H1 (cell line): ENCODE measurements at regions not wholly inside any gene's neighbourhood (a gene's known extent, or its start where the extent isn't known, plus 50 kb on each side); places are given as distances from the start of the nearest gene placed in this dataset.

Experiments
- CTCF ChIA-PET: fragments of 300-600 bp; sonication (Branson Sonifier 250); formaldehyde crosslinking; loops from one replicate; lab custom pipeline; 2021; ENCODE audit not compliant: partially characterized antibody; lab: Charles Lee
- POLR2A ChIA-PET: fragments of 300-600 bp; sonication (Branson Sonifier 250); formaldehyde crosslinking; loops from one replicate; lab custom pipeline; 2021; ENCODE audit warnings: inconsistent platforms; ENCODE audit not compliant: partially characterized antibody; lab: Charles Lee
- DNase-seq, 2 experiments: peaks; one replicate each; pipeline versions ENCODE4 v3.0.0 to v3.0.0-alpha.2; 2010 to 2022; ENCODE audit warnings: low spot score in 2 of 2, low read depth in 1 of 2, mixed read lengths in 1 of 2
- FAIRE-seq: peaks from 2 replicates; lab custom pipeline; 2011; peaks lifted over from hg19 to GRCh38; lab: Jason Lieb, UNC
- H2AFZ ChIP-seq: 2 replicates; pipeline ENCODE4 v1.8.1; 2012; ENCODE audit warnings: low read length, inconsistent platforms
- H2AK5ac ChIP-seq: 2 replicates; pipeline ENCODE4 v1.6.1; 2013; ENCODE audit warnings: low read depth, low read length
- H2BK120ac ChIP-seq: replicated peaks from 2 replicates; pipeline ENCODE3; 2013; ENCODE audit warnings: low read depth, low read length, inconsistent platforms
- H2BK12ac ChIP-seq: 2 replicates; pipeline ENCODE4 v1.6.1; 2013; ENCODE audit warnings: low read depth, low read length
- H2BK15ac ChIP-seq: 2 replicates; pipeline ENCODE4 v1.6.1; 2013; ENCODE audit warnings: low read length
- H2BK20ac ChIP-seq: 2 replicates; pipeline ENCODE4 v1.6.1; 2013; ENCODE audit warnings: low read length
- H2BK5ac ChIP-seq: 2 replicates; pipeline ENCODE4 v1.6.1; 2013; ENCODE audit warnings: low read depth, low read length
- H3K14ac ChIP-seq: 2 replicates; pipeline ENCODE4 v1.6.1; 2013; ENCODE audit warnings: inconsistent platforms; ENCODE audit not compliant: insufficient read length
- H3K18ac ChIP-seq: 2 replicates; pipeline ENCODE4 v1.6.1; 2013; ENCODE audit warnings: low read length; ENCODE audit errors: extremely low read depth
- H3K23ac ChIP-seq: 2 replicates; pipeline ENCODE4 v1.6.1; 2013; ENCODE audit warnings: inconsistent platforms; ENCODE audit not compliant: insufficient read length
- H3K23me2 ChIP-seq: 2 replicates; pipeline ENCODE4 v1.6.1; 2013; ENCODE audit warnings: low read depth, low read length
- H3K27ac ChIP-seq: 2 replicates; pipeline ENCODE4 v1.6.1; 2011; ENCODE audit warnings: low read depth, low read length, inconsistent platforms
- H3K27me3 ChIP-seq, 4 experiments: replicated peaks in 1 of 4; 1 replicate in 1 of 4; 2 replicates in 3 of 4; pipeline versions ENCODE4 v1.6.1 to v1.8.1; 2011 to 2013; ENCODE audit warnings: low read length in 3 of 4, mild to moderate bottlenecking in 3 of 4, inconsistent platforms in 2 of 4, mixed read lengths in 2 of 4, moderate library complexity in 1 of 4; ENCODE audit not compliant: control insufficient read depth in 3 of 4, insufficient read depth in 3 of 4; ENCODE audit errors: extremely low read depth in 1 of 4
- H3K36me3 ChIP-seq, 4 experiments: 2 replicates each; pipeline versions ENCODE4 v1.6.1 to v1.8.1; 2011 to 2013; ENCODE audit warnings: mild to moderate bottlenecking in 4 of 4, low read length in 3 of 4, moderate library complexity in 2 of 4, control low read depth in 1 of 4, inconsistent platforms in 1 of 4; ENCODE audit not compliant: insufficient read depth in 4 of 4, control insufficient read depth in 2 of 4
- H3K4ac ChIP-seq: replicated peaks from 2 replicates; pipeline ENCODE3; 2013; ENCODE audit warnings: low read length, low read depth, mixed read lengths, inconsistent platforms; ENCODE audit not compliant: insufficient read length
- H3K4me1 ChIP-seq, 4 experiments: replicated peaks in 1 of 4; 1 replicate in 1 of 4; 2 replicates in 3 of 4; pipeline versions ENCODE4 v1.6.1 to v1.8.1; 2011 to 2013; ENCODE audit warnings: low read length in 3 of 4, inconsistent platforms in 2 of 4, mixed read lengths in 1 of 4; ENCODE audit not compliant: insufficient read depth in 4 of 4, control insufficient read depth in 3 of 4
- H3K4me2 ChIP-seq, 2 experiments: 2 replicates each; pipeline versions ENCODE4 v1.6.1 to v1.8.1; 2011 to 2013; ENCODE audit warnings: low read depth in 2 of 2, low read length in 2 of 2, control low read depth in 1 of 2, inconsistent platforms in 1 of 2, mild to moderate bottlenecking in 1 of 2; ENCODE audit not compliant: insufficient read depth in 1 of 2
- H3K4me3 ChIP-seq, 4 experiments: fragments of 200-600, 300-600 bp in 1 of 4; sonication (generic), shearing (Covaris generic), sonication (Bioruptor Twin) in 1 of 4; 2 replicates each; pipeline versions ENCODE4 v1.5.1 to v1.8.1; 2011 to 2016; ENCODE audit warnings: low read length in 4 of 4, low read depth in 3 of 4, control low read depth in 2 of 4, inconsistent platforms in 2 of 4, mild to moderate bottlenecking in 2 of 4, mixed read lengths in 1 of 4, moderate library complexity in 1 of 4; ENCODE audit not compliant: insufficient read depth in 2 of 4; ENCODE audit errors: extremely low read depth in 1 of 4
- H3K56ac ChIP-seq: replicated peaks from 2 replicates; pipeline ENCODE3; 2013; ENCODE audit warnings: low read depth, mild to moderate bottlenecking, mixed read lengths, low read length, inconsistent platforms; ENCODE audit not compliant: insufficient read length
- H3K79me1 ChIP-seq: 2 replicates; pipeline ENCODE4 v1.6.1; 2013; ENCODE audit warnings: low read depth, low read length, control low read depth
- H3K79me2 ChIP-seq, 2 experiments: 2 replicates each; pipeline versions ENCODE4 v1.6.1 to v1.8.1; 2012 to 2013; ENCODE audit warnings: low read length in 2 of 2, mild to moderate bottlenecking in 2 of 2, inconsistent platforms in 1 of 2; ENCODE audit not compliant: insufficient read depth in 2 of 2, control insufficient read depth in 1 of 2
- H3K9ac ChIP-seq, 4 experiments: replicated peaks in 1 of 4; 1 replicate in 1 of 4; 2 replicates in 3 of 4; pipeline versions ENCODE4 v1.6.1 to v1.8.1; 2011 to 2013; ENCODE audit warnings: low read depth in 3 of 4, low read length in 3 of 4, control low read depth in 2 of 4, mild to moderate bottlenecking in 2 of 4, moderate library complexity in 2 of 4, inconsistent platforms in 1 of 4; ENCODE audit errors: extremely low read depth in 1 of 4
- H3K9me3 ChIP-seq, 2 experiments: 2 replicates each; pipeline versions ENCODE4 v1.6.1 to v1.8.1; 2012 to 2013; ENCODE audit warnings: mild to moderate bottlenecking in 2 of 2, moderate library complexity in 2 of 2, control low read depth in 1 of 2, inconsistent platforms in 1 of 2, low read depth in 1 of 2, low read length in 1 of 2, mixed read lengths in 1 of 2; ENCODE audit not compliant: insufficient read depth in 2 of 2
- H4K20me1 ChIP-seq, 2 experiments: replicated peaks in 1 of 2; 2 replicates each; pipeline versions ENCODE3 to v1.8.1; 2011 to 2013; ENCODE audit warnings: inconsistent platforms in 2 of 2, low read length in 2 of 2, mild to moderate bottlenecking in 1 of 2; ENCODE audit not compliant: insufficient read depth in 2 of 2, control insufficient read depth in 1 of 2
- H4K5ac ChIP-seq: 2 replicates; pipeline ENCODE4 v1.6.1; 2013; ENCODE audit warnings: low read length, low read depth, mixed read lengths, inconsistent platforms; ENCODE audit not compliant: insufficient read length
- H4K8ac ChIP-seq: 2 replicates; pipeline ENCODE4 v1.8.0; 2013; ENCODE audit warnings: mild to moderate bottlenecking, moderate library complexity, low read length, inconsistent platforms; ENCODE audit not compliant: insufficient read depth; ENCODE audit errors: extremely low read depth
- H4K91ac ChIP-seq: replicated peaks from 2 replicates; pipeline ENCODE3; 2013; ENCODE audit warnings: low read length, mixed read lengths, inconsistent platforms; ENCODE audit not compliant: insufficient read length
- BRCA1 ChIP-seq: IDR thresholded peaks from 2 replicates; pipeline ENCODE4 v1.6.1; 2012; ENCODE audit warnings: low read depth, low read length, improper control_type of control experiment
- CEBPB ChIP-seq: IDR thresholded peaks from 2 replicates; pipeline ENCODE4 v1.6.1; 2012; ENCODE audit warnings: low read depth, low read length
- EZH2 ChIP-seq: fragments of 200-600 bp; sonication (generic); IDR thresholded peaks from 2 replicates; pipeline ENCODE4 v1.7.1; 2012; ENCODE audit warnings: low read depth, mild to moderate bottlenecking, moderate library complexity, low read length, inconsistent platforms; ENCODE audit not compliant: severe bottlenecking
- FOSL1 ChIP-seq: IDR thresholded peaks from 2 replicates; pipeline ENCODE4 v1.6.1; 2011; ENCODE audit warnings: mild to moderate bottlenecking, low read depth, low read length, moderate library complexity; ENCODE audit not compliant: insufficient read depth
- JUN ChIP-seq: IDR thresholded peaks from 2 replicates; pipeline ENCODE4 v1.6.1; 2011; ENCODE audit warnings: low read depth, mild to moderate bottlenecking, improper control_type of control experiment, low read length
- KDM5A ChIP-seq: fragments of 200-600 bp; IDR thresholded peaks from 2 replicates; pipeline ENCODE4 v1.7.1; 2012; ENCODE audit warnings: mild to moderate bottlenecking, low read length, inconsistent platforms, mixed read lengths
- NANOG ChIP-seq: IDR thresholded peaks from 2 replicates; pipeline ENCODE4 v1.6.1; 2011; ENCODE audit warnings: low read length, low read depth, mild to moderate bottlenecking, inconsistent platforms; ENCODE audit not compliant: insufficient read depth, poor library complexity, severe bottlenecking
- NRF1 ChIP-seq: IDR thresholded peaks from 2 replicates; pipeline ENCODE4 v1.6.1; 2011; ENCODE audit warnings: mild to moderate bottlenecking, low read depth, low read length, improper control_type of control experiment
- POLR2A ChIP-seq, 2 experiments: IDR thresholded peaks; 1 replicate in 1 of 2; 2 replicates in 1 of 2; pipeline ENCODE4 v1.6.1; 2011; ENCODE audit warnings: low read depth in 2 of 2, low read length in 2 of 2, mild to moderate bottlenecking in 2 of 2; ENCODE audit errors: control extremely low read depth in 1 of 2
- POLR2AphosphoS5 ChIP-seq: IDR thresholded peaks from 2 replicates; pipeline ENCODE4 v1.6.1; 2011; ENCODE audit warnings: low read depth, low read length
- RXRA ChIP-seq: IDR thresholded peaks from 2 replicates; pipeline ENCODE4 v1.6.1; 2011; ENCODE audit warnings: low read depth, mild to moderate bottlenecking, low read length, moderate library complexity; ENCODE audit not compliant: insufficient read depth
- WGBS, 2 experiments: shearing (Covaris generic) in 1 of 2; methylation state at CpG; one replicate each; pipeline versions ENCODE4 v1.1.6 to v1.1.7; 2013 to 2015; ENCODE audit warnings: low lambda C conversion rate in 2 of 2, mixed read lengths in 2 of 2, inconsistent platforms in 1 of 2, low coverage in 1 of 2, missing lambda C conversion rate in 1 of 2; ENCODE audit not compliant: insufficient replicate concordance in 2 of 2, insufficient coverage in 1 of 2, insufficient read length in 1 of 2; ENCODE audit errors: extremely low coverage in 1 of 2, missing lambda C conversion rate in 1 of 2; 5-methylcytosine and 5-hydroxymethylcytosine counted together

GRCh38 chr7:125326666-125327255, 397.1 kb upstream of the POT1 start:
- Histone ChIP-seq H3K23me2 (no peaks in the 10 kb centered on the region), H3K4ac (no peak overlapping the region), H3K27me3 (peaks cover 0 to 1% (median 0%) of the 10 kb centered on the region in 4 experiments; a peak in 1 of 7 replicates), H3K79me2 (no peaks in the 10 kb centered on the region), H4K5ac (no peak overlapping the region), H3K4me2 (no peak overlapping the region), H2BK12ac (no peak overlapping the region), H4K8ac (no peak overlapping the region), H4K20me1 (no peaks in the 10 kb centered on the region), H3K27ac (no peak overlapping the region), H3K9me3 (no peaks in the 10 kb centered on the region), H3K9ac (no peak overlapping the region), H3K56ac (no peak overlapping the region), H3K23ac (no peak overlapping the region), H2BK120ac (no peak overlapping the region), H4K91ac (no peak overlapping the region), H3K4me1 (no peaks in the 10 kb centered on the region), H3K4me3 (no peak overlapping the region), H2AK5ac (no peak overlapping the region), H3K14ac (no peak overlapping the region), H2BK15ac (no peak overlapping the region), H3K18ac (no peak overlapping the region), H2AFZ (no peak overlapping the region), H3K36me3 (no peaks in the 10 kb centered on the region), H2BK5ac (no peak overlapping the region), H3K79me1 (no peaks in the 10 kb centered on the region), H2BK20ac (no peak overlapping the region)
- CTCF ChIA-PET, result no interaction called here
- POLR2A ChIA-PET, result no interaction called here
- 91% methylated on average over 6 of the region's 6 CpGs; no CpG with 5 or more reads in 1 of the 2 experiments for WGBS, 2 experiments
- FAIRE-seq (no peak), DNase-seq (no peak)
- TF ChIP-seq KDM5A, result no peak
- no peak for TF ChIP-seq NANOG
- no peak for TF ChIP-seq NRF1
- TF ChIP-seq POLR2A (IDR thresholded peaks at IDR 0.05; ENCODE audit: control extremely low read depth in 1 of 2, low read depth in 2 of 2, low read length in 2 of 2), result no peak
- no peak for TF ChIP-seq FOSL1
- TF ChIP-seq CEBPB, result no peak
- no peak for TF ChIP-seq EZH2
- no peak for TF ChIP-seq RXRA
- TF ChIP-seq BRCA1, result no peak
- no peak for TF ChIP-seq POLR2AphosphoS5
- TF ChIP-seq JUN, result no peak
